Hypothalamus (tissue), 51 donors: ENCODE measurements at regions not wholly inside any gene's neighbourhood (a gene's known extent, or its start where the extent isn't known, plus 50 kb on each side); places are given as distances from the start of the nearest gene placed in this dataset.

Experiments
- DNase-seq, 51 donors: peaks; one replicate each; lab custom pipeline; 2025; lab: John Stamatoyannopoulos, UW

GRCh38 chr20:61146023-61146422, 106.0 kb upstream of the CDH4 start:
- no peak for DNase-seq

DNA sequence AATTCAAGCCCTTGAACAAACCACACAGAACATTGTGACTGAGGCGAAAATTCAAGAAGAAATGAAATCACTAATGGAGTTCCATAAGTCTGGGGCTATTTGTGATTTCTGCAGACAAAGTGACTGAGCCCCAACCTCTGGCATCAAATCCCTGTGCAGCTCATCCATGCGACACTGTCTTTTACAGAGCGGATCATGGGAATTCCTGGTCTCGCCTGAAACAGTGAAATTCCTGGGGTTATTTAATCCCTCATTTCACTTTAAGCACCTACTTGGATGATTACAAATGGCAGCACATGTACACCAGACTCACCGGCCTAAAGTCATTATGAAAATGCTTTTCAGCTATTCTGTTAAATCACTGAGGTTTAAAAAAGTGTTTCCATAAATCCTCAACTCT, 102.4 kb upstream of the CDH4 start:
- DNase-seq, result no peak

DNA sequence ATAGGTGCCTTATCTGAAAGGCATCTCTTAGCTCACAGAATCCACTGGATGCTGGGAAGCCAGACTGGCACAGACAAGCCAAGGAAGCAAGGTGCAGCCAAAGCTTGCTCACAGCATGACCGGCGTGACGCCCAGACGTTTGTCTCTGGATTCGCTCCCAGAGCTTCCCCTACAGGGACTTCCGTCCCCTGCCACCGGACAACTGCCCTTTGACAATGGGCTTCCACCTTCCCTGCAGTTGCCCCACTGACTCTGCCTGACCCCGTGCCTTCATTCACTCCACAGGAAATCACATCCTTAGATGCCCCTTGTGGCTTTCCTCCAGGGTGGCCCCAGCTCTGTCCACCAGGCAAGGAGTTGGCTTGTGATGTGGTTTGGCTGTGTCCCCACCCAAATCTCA, 94.8 kb upstream of the CDH4 start:
- no peak for DNase-seq

DNA sequence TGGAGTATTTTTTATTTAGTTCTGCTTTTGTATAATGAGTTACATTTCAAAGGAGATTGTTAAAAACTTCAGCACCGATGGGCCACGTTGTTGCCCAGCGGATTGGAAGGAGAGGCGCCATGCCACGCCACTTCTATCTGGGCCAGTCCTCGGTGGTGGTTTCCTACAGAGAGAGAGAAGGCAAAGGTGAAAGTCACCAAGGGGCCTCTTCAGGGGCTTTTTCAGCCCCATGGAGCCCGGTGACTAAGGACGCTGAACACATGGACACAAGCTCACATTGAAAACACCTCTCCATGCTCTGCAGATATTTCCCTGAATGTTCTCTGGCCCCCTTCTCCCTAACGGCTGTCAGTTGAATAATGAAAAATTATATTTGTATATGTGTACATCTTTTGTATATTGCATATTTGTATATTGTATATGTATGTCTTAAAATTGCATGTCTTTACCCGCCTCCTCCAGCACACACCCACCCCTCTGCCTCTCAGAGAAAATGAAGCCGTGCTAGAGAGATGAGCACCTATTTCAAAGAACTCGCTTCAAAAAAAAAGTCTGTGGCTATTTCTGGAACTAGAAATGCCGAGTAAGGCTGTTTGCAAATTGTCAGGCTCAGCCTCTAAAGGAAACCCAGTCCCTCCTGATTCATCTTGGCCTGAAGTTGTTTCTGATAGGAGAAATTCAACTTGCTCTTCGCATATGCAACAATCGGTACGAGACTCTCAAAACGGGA, 91.9 kb upstream of the CDH4 start:
- DNase-seq, result peak in 1 of 51 donors; percentile 3

DNA sequence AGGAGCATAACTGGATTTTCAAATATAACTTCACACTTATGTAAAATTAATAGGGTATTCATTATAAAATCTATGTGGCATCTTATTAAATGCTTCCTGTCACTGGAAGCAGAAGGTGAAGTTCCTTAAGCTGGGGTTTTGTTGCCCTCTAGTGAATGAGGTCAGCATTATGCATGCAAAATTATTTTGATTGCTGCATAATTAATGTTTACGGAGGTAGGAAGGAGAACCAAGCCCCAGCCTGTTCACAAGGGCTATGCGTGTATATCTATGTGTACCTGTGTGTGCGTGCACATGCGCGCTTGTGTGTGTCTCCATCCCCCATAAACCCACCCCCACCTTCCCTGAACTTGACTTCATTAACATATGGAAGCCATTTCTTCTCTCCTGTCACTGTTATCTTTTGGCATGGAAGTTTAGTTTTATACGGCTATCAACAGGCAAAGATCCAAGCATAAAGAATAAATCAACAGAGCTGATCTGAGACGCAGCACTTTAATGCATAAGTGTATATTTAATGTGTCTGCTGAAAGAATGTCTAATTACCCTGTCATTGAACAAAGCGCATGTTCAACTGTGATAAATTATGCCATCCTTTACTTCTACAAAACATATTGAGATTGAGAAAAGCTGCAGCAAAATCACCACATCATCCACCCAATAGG, 90.2 kb upstream of the CDH4 start:
- peak in 1 of 51 donors; percentile 32 for DNase-seq

DNA sequence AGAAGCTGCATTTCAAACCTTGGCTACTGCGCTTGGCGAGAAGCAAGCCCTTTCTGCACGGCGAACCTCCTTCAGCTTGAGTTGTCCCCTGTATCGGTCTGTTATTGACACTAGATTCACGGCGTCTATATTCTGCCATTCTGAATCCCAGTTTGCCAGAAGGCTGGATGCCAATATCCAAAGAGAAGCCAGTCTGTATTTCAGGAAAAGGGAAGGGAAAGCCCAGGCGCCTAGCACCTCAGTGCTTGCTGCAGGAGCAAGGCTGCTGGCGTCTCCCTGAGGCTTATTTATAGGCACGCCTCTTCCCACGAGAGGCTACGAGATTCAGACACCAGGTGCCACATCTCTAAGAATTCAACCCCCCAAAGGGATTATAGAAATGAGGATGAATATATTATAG, 89.6 kb upstream of the CDH4 start:
- DNase-seq, result peak in 3 of 51 donors; percentile 4 to 55 (median 5)

GRCh38 chr20:61163031-61163430, 89.0 kb upstream of the CDH4 start:
- DNase-seq, result no peak

DNA sequence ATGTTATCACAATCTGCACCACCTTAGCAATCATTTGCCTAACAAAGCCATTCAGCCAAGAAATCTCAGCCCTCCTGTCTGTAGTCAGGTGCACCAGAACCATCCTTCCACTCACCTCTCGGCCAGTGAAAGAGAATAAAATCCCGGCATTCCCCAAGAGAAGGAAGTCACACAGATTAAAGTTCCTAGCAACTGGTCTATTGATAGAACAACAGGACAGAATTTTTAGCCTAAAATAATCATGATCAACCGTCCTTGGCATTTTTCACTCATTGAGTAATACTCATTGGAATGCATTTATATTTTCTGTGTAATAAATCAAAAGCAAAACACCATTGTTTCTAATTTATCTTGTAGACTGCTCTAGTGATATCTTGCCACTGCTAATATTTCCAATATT, 85.7 kb upstream of the CDH4 start:
- no peak for DNase-seq

DNA sequence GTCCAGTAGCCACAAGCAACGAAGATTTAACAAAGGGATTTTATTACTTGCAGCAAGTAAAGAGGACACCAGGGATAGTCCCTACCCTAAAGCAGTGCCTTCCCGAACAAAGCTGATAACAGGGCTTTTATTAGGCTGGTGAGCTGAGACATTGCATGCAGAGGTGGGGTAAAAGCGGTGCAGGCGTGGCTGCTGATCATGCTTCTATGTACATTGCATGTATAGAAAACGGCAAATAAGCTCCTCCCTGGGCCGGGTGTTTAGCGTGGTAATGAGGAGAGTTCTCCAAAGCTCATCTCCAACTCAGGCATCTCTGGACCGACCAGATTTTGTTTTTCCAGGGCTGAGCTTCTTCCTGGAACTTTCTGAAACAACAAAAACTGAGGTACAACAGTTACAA, 83.5 kb upstream of the CDH4 start:
- no peak for DNase-seq

- no peak for DNase-seq
Observed at GRCh38 chr20:61169874-61170273, 82.2 kb upstream of the CDH4 start.

GRCh38 chr20:61170496-61171320, 81.4 kb upstream of the CDH4 start:
- no peak for DNase-seq

- no peak for DNase-seq
Observed at GRCh38 chr20:61173267-61173666, 78.8 kb upstream of the CDH4 start.

DNA sequence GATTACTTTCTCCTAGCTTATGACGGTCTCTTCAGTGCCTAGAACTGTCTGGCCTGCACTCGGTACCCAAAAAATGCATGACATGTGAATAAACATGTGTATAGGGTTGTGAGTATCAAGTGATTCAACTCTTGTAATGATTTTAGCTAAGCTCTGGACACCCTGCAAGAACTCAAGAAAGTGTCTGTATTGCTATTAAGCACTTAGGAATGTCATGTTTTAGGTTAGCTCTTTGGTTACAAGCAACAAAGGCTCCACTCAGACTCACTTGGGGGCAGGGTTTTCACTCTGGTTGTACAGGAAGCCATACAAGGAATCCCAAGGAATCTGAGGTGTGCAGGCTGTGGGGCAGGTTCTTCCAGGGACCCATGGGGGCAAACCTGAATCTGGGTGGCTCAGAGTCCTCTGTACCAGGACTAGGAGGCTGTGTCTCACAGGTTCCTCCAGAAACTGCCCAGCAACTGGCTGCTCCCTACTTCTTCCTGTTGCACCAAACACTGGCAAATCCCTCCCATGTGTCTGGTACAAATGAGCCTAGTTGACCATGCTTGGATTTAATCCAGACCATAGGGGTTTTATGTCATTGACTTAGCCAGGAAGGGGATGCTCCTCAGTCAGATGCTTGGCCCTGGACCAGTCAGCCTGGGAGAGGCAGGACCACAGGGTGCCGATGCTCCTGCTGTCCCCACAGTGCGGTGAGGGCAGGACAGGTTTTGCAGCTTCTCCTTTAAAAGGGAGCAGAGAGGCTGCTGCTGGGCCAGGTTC, 77.9 kb upstream of the CDH4 start:
- DNase-seq, result no peak

DNA sequence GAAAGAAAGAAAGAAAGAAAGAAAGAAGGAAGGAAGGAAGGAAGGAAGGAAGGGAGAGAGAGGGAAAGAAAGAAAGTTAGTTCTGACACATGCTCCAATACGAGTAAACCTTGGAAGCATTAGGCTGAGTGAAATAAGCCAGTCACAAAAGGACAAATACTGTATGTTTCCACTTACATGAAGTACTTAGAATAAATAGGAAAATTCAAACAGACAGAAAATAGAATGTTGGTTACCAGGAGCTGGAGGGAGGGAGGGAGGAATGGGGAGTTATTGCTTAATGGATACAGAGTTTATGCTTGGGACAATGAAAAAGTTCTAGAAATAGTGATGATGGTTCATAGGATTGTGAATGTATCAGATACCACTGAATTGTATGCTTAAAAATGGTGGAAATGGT, 75.2 kb upstream of the CDH4 start:
- no peak for DNase-seq

GRCh38 chr20:61178551-61179071, 73.5 kb upstream of the CDH4 start:
- no peak for DNase-seq

- DNase-seq, result no peak
Observed at GRCh38 chr20:61184194-61184593, 67.9 kb upstream of the CDH4 start.

GRCh38 chr20:61185181-61185580, 66.9 kb upstream of the CDH4 start:
- no peak for DNase-seq

- no peak for DNase-seq
Observed at GRCh38 chr20:61185841-61186601, 66.0 kb upstream of the CDH4 start.

DNA sequence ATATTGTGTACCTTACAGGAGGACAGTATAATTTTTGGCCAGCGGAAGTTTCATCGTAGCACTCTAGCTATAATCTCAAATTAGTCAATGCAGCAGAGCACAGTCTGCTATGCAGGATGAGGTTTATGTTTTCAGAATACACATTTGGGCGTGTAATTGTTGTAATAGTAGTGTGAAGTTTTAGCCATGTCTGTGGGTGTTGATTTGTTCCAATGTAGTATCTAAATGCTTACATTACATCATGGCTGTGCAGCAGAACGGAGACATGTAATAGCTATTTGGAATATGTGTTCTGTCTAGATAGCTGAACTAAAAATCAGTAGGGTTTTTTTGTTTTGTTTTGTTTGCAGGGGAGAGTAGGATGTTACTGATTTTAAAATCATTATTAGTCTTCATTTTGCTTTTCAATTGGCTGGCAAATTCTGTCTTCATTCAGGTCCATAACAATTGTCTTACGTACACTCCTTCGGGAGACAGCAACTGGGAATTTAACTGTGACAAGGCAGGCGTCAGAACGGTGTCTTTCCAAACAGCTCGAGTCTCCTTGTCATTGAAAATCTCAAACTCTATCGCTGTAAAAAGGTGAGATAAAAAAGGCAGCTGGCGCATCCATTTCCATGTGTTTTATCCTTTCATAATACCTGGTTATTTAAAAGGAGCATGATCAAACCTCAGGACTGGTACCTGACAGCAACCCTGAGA, 65.1 kb upstream of the CDH4 start:
- DNase-seq, result no peak
